Lower lobe of right lung (tissue), 2 donors: ENCODE measurements at regions not wholly inside any gene's neighbourhood (a gene's known extent, or its start where the extent isn't known, plus 50 kb on each side); places are given as distances from the start of the nearest gene placed in this dataset.

Experiments used
- ATAC-seq, 2 donors: fragments of 200-7000 bp; cut with Tn5 transposase; one replicate each; pipeline ENCODE4 v1.9.1; 2020 to 2022; ENCODE audit warnings: mild to moderate bottlenecking in 2 of 2, moderate library complexity in 2 of 2
- DNase-seq: peaks from one replicate; pipeline ENCODE4 v3.0.0-alpha.2; 2020
- H3K27ac ChIP-seq: fragments of 200-600 bp; one replicate; pipeline ENCODE4 v1.8.0; 2022
- H3K27me3 ChIP-seq: fragments of 200-600 bp; one replicate; pipeline ENCODE4 v1.8.0; 2022; ENCODE audit warnings: low read depth
- H3K36me3 ChIP-seq: fragments of 200-600 bp; one replicate; pipeline ENCODE4 v1.8.0; 2022; ENCODE audit warnings: mild to moderate bottlenecking
- H3K4me1 ChIP-seq: fragments of 200-600 bp; one replicate; pipeline ENCODE4 v1.8.0; 2022
- H3K4me3 ChIP-seq: fragments of 200-600 bp; one replicate; pipeline ENCODE4 v1.8.0; 2022; ENCODE audit warnings: mild to moderate bottlenecking
- H3K9me3 ChIP-seq: fragments of 200-600 bp; one replicate; pipeline ENCODE4 v1.8.0; 2022
- CTCF ChIP-seq: fragments of 200-600 bp; IDR thresholded peaks from one replicate; pipeline ENCODE4 v1.8.0; 2022; ENCODE audit warnings: antibody characterized with exemption, mild to moderate bottlenecking
- intact Hi-C: fragments of 100-400 bp; cut with DNase I; formaldehyde crosslinking; loops from one replicate; pipeline ENCODE4 v1.11.0; 2022
- donor health status: DM: no; HTN: yes; CAD: no; lungs with severe emphysema.

DNA sequence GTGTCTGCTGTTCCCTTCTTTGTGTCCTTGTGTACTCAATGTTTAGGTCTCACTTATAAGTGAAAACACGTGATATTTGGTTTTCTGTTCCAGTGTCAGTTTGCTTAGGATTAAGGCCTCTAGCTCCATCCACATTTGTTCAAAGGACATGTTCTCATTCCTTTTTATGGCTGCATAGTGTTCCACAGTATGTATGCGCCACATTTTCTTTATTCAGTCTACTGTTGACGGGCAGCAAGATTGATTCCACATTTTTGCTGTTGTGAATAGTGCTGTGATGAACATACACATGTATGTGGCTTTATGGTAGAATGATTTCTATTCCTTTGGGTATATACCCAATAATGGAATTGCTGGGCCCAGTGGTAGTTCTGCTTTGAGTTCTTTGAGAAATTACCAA, 122.7 kb upstream of the THBS1 start:
- ATAC-seq (no peak), DNase-seq (no peak)
- Histone ChIP-seq H3K36me3 (no peaks in the 10 kb centered on the region), H3K4me1 (peaks cover 22% of the 10 kb centered on the region), H3K9me3 (no peaks in the 10 kb centered on the region), H3K27ac (no peak overlapping the region), H3K27me3 (no peaks in the 10 kb centered on the region), H3K4me3 (no peak overlapping the region)
- TF ChIP-seq CTCF, result no peak
- intact Hi-C loops, result no loop called here

DNA sequence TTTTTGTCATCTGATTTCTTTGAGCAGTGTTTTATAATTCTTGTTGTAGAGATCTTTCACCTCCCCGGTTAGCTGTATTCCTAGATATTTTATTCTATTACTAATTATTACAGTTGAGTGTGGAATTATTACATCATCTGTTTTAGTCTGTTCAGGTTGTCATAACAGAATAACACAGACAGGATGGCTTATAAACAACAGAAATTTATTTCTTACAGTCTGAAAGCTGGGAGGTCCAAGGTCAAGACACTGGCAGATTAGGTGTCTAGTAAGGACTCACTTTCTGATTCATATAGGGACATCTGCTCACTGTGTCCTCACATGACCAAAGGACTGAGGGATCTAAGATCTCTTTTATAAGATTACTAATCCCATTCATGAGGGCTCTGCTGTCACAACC, 121.3 kb upstream of the THBS1 start:
- ATAC-seq (no peak), DNase-seq (no peak)
- TF ChIP-seq CTCF, result no peak
- Histone ChIP-seq H3K36me3 (no peaks in the 10 kb centered on the region), H3K9me3 (no peaks in the 10 kb centered on the region), H3K4me1 (peaks cover 8% of the 10 kb centered on the region), H3K4me3 (no peak overlapping the region), H3K27ac (no peak overlapping the region), H3K27me3 (no peaks in the 10 kb centered on the region)
- intact Hi-C loops, result no loop called here

DNA sequence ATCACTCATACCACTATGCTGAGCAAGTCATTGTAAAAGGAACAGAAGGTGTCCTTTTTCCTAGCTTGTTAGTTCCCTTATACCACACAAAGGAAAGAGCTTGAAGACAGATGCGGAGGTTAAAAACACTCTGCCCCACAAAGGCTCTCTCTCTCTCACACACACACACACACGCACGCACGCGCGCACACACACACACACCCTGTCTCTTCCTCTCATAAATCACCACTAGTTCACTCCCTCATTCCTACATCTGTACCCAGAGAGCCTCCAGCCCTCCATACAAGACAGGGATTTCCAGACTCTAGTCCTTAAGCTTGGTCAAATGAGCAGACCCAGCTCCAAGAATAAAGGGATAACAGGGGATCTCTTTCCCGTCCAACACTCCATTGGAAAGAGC, 120.1 kb upstream of the THBS1 start:
- no peak for ATAC-seq
- Histone ChIP-seq H3K4me1 (peaks cover 4% of the 10 kb centered on the region), H3K4me3 (no peak overlapping the region), H3K27me3 (no peaks in the 10 kb centered on the region), H3K36me3 (no peaks in the 10 kb centered on the region), H3K27ac (no peak overlapping the region), H3K9me3 (no peaks in the 10 kb centered on the region)
- no peak for DNase-seq
- intact Hi-C loops, result no loop called here
- no peak for TF ChIP-seq CTCF

GRCh38 chr15:39461536-39462130, 119.2 kb upstream of the THBS1 start:
- Histone ChIP-seq H3K36me3 (no peaks in the 10 kb centered on the region), H3K4me1 (peaks cover 4% of the 10 kb centered on the region), H3K9me3 (no peaks in the 10 kb centered on the region), H3K27ac (no peak overlapping the region), H3K27me3 (no peaks in the 10 kb centered on the region), H3K4me3 (no peak overlapping the region)
- DNase-seq (no peak), ATAC-seq (no peak)
- TF ChIP-seq CTCF, result no peak
- intact Hi-C loops, result no loop called here

DNA sequence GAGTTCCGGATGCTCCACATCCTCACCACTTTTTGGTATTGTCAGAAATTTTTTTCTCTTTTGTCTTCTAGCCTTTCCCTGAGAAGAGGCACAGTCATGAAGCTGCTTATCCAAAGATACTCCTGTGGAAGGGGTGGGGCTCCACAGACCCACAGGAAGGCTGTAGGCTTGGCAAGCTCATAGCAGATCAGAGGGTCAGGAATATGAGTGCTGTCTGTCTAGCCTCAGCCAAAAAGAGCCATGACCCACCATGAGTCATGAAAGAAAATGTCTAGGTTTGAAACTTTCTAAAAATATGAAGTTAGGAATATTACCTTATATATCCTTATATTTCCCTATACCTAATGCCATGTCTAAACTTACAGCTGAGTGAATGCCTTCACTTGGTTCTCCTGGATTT, 118.2 kb upstream of the THBS1 start:
- no peak for TF ChIP-seq CTCF
- Histone ChIP-seq H3K36me3 (no peaks in the 10 kb centered on the region), H3K4me1 (peaks cover 11% of the 10 kb centered on the region), H3K4me3 (no peak overlapping the region), H3K9me3 (no peaks in the 10 kb centered on the region), H3K27ac (no peak overlapping the region), H3K27me3 (no peaks in the 10 kb centered on the region)
- DNase-seq (no peak), ATAC-seq (no peak)
- intact Hi-C loops, result no loop called here
